ENCODE measurements at regions not wholly inside any gene's neighbourhood (a gene's known extent, or its start where the extent isn't known, plus 50 kb on each side); places are given as distances from the start of the nearest gene placed in this dataset.

DNA sequence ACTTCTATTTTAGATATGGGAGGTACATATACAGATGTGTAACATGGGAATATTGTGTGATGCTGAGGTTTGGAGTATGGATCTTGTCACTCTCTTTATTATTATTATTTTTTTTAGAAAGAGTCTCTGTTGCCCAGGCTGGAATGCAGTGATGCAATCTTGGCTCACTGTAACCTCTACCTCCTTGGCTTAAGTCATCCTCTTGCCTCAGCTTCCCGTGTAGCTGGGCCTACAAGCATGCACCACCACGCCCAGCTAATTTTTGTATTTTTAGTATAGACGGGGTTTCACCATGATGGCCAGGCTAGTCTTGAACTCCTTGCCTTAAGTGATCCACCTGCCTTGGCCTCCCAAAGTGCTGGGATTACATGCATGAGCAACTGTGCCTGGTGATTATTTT, 138.4 kb upstream of the SLC28A3 start:
- Mint-ChIP-seq H3K27ac (no peak overlapping the region), H3K4me1 (no peaks in the 10 kb centered on the region), H3K9me3 (peaks cover 2% of the 10 kb centered on the region), H3K27me3 (no peaks in the 10 kb centered on the region), H3K4me3 (no peak overlapping the region), H3K36me3 (no peaks in the 10 kb centered on the region)
- POLR2A ChIA-PET: no interaction called here
- DNase-seq (no peak), ATAC-seq (ENCODE audit: low read depth) (no peak)

GRCh38 chr9:84480071-84480470, 139.5 kb upstream of the SLC28A3 start:
- ATAC-seq (ENCODE audit: low read depth) (no peak), DNase-seq (no peak)
- H3K27ac Mint-ChIP-seq: no peak overlapping the region
- no peaks in the 10 kb centered on the region for H3K36me3 Mint-ChIP-seq
- POLR2A ChIA-PET: no interaction called here
- no peaks in the 10 kb centered on the region for H3K4me1 Mint-ChIP-seq
- H3K27me3 Mint-ChIP-seq: no peaks in the 10 kb centered on the region
- H3K4me3 Mint-ChIP-seq: no peak overlapping the region
- H3K9me3 Mint-ChIP-seq: peaks cover 2% of the 10 kb centered on the region

- Mint-ChIP-seq H3K36me3 (no peaks in the 10 kb centered on the region), H3K9me3 (peaks cover 2% of the 10 kb centered on the region), H3K4me3 (no peak overlapping the region), H3K27ac (no peak overlapping the region), H3K27me3 (no peaks in the 10 kb centered on the region), H3K4me1 (no peaks in the 10 kb centered on the region)
- no peak for ATAC-seq (ENCODE audit: low read depth)
- POLR2A ChIA-PET: no interaction called here
- no peak for DNase-seq
Measured at GRCh38 chr9:84481231-84481630, 140.7 kb upstream of the SLC28A3 start.

GRCh38 chr9:84481636-84482218, 141.2 kb upstream of the SLC28A3 start:
- no peak for DNase-seq
- H3K27me3 Mint-ChIP-seq: no peaks in the 10 kb centered on the region
- POLR2A ChIA-PET: no interaction called here
- H3K36me3 Mint-ChIP-seq: no peaks in the 10 kb centered on the region
- H3K27ac Mint-ChIP-seq: no peak overlapping the region
- H3K9me3 Mint-ChIP-seq: peaks cover 2% of the 10 kb centered on the region
- no peak overlapping the region for H3K4me3 Mint-ChIP-seq
- ATAC-seq (ENCODE audit: low read depth): no peak
- H3K4me1 Mint-ChIP-seq: no peaks in the 10 kb centered on the region

DNA sequence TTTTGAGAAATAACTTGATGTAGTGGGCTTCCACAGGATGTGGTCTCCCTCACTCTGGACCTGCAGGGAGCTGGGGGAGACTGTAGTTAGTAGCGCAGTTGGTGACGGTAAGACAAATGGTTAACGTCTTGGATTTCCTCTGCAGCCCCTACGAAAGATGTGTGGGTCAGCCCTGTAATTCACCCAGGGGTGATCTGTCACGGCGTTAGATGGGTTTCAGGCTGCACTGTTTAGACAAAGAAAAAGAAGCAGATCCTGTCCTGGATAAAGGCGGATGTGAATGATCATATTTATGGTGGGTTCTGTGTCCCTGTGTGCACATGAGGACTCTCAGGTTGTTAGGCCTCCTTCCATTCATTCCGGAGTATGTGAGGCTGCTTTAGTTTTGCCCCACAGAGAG, 142.0 kb upstream of the SLC28A3 start:
- DNase-seq: no peak
- ATAC-seq (ENCODE audit: low read depth): no peak
- H3K27ac Mint-ChIP-seq: no peak overlapping the region
- H3K36me3 Mint-ChIP-seq: no peaks in the 10 kb centered on the region
- H3K4me3 Mint-ChIP-seq: no peak overlapping the region
- no peaks in the 10 kb centered on the region for H3K27me3 Mint-ChIP-seq
- POLR2A ChIA-PET: no interaction called here
- H3K9me3 Mint-ChIP-seq: no peaks in the 10 kb centered on the region
- no peaks in the 10 kb centered on the region for H3K4me1 Mint-ChIP-seq

- Mint-ChIP-seq H3K36me3 (no peaks in the 10 kb centered on the region), H3K4me1 (no peaks in the 10 kb centered on the region), H3K9me3 (no peaks in the 10 kb centered on the region), H3K27me3 (no peaks in the 10 kb centered on the region), H3K27ac (no peak overlapping the region), H3K4me3 (no peak overlapping the region)
- no peak for DNase-seq
- POLR2A ChIA-PET: no interaction called here
- ATAC-seq (ENCODE audit: low read depth): no peak
Measured at GRCh38 chr9:84484172-84484571, 143.6 kb upstream of the SLC28A3 start.

DNA sequence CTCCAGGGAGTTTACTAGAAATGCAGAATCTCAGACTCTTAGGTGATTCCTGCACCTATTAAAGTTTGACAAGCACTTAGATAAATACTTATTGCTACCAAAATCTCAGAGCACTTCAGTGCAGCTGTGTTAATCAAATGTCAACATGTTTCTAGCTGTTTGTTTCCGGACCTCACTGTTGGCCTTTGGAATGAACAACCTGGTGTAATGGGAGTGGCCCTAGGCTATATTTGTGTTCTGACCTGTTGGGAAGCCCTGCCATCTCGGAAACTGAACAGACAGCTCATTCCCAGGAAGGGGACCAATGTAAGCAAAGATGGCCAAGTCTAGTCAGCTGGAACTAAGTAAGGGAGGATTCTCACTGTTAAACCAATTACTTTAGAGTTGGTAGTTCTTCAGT, 145.0 kb upstream of the SLC28A3 start:
- POLR2A ChIA-PET: no interaction called here
- H3K36me3 Mint-ChIP-seq: no peaks in the 10 kb centered on the region
- H3K9me3 Mint-ChIP-seq: no peaks in the 10 kb centered on the region
- ATAC-seq (ENCODE audit: low read depth): no peak
- no peak overlapping the region for H3K27ac Mint-ChIP-seq
- no peaks in the 10 kb centered on the region for H3K27me3 Mint-ChIP-seq
- no peaks in the 10 kb centered on the region for H3K4me1 Mint-ChIP-seq
- DNase-seq: no peak
- no peak overlapping the region for H3K4me3 Mint-ChIP-seq

- DNase-seq (no peak), ATAC-seq (ENCODE audit: low read depth) (no peak)
- H3K4me1 Mint-ChIP-seq: no peaks in the 10 kb centered on the region
- POLR2A ChIA-PET: no interaction called here
- no peak overlapping the region for H3K27ac Mint-ChIP-seq
- no peaks in the 10 kb centered on the region for H3K36me3 Mint-ChIP-seq
- H3K27me3 Mint-ChIP-seq: no peaks in the 10 kb centered on the region
- H3K9me3 Mint-ChIP-seq: no peaks in the 10 kb centered on the region
- no peak overlapping the region for H3K4me3 Mint-ChIP-seq
Measured at GRCh38 chr9:84486663-84487062, 146.1 kb upstream of the SLC28A3 start.

- POLR2A ChIA-PET: no interaction called here
- no peak overlapping the region for H3K4me3 Mint-ChIP-seq
- no peaks in the 10 kb centered on the region for H3K9me3 Mint-ChIP-seq
- no peaks in the 10 kb centered on the region for H3K27me3 Mint-ChIP-seq
- ATAC-seq (ENCODE audit: low read depth) (no peak), DNase-seq (no peak)
- no peaks in the 10 kb centered on the region for H3K36me3 Mint-ChIP-seq
- H3K4me1 Mint-ChIP-seq: no peaks in the 10 kb centered on the region
- H3K27ac Mint-ChIP-seq: no peak overlapping the region
Measured at GRCh38 chr9:84490206-84490841, 149.8 kb upstream of the SLC28A3 start.

- Mint-ChIP-seq H3K4me1 (no peaks in the 10 kb centered on the region), H3K27ac (no peak overlapping the region), H3K36me3 (no peaks in the 10 kb centered on the region), H3K27me3 (no peaks in the 10 kb centered on the region), H3K4me3 (no peak overlapping the region), H3K9me3 (no peaks in the 10 kb centered on the region)
- POLR2A ChIA-PET: no interaction called here
- DNase-seq: no peak
- no peak for ATAC-seq (ENCODE audit: low read depth)
Measured at GRCh38 chr9:84490842-84491325, 150.3 kb upstream of the SLC28A3 start.

DNA sequence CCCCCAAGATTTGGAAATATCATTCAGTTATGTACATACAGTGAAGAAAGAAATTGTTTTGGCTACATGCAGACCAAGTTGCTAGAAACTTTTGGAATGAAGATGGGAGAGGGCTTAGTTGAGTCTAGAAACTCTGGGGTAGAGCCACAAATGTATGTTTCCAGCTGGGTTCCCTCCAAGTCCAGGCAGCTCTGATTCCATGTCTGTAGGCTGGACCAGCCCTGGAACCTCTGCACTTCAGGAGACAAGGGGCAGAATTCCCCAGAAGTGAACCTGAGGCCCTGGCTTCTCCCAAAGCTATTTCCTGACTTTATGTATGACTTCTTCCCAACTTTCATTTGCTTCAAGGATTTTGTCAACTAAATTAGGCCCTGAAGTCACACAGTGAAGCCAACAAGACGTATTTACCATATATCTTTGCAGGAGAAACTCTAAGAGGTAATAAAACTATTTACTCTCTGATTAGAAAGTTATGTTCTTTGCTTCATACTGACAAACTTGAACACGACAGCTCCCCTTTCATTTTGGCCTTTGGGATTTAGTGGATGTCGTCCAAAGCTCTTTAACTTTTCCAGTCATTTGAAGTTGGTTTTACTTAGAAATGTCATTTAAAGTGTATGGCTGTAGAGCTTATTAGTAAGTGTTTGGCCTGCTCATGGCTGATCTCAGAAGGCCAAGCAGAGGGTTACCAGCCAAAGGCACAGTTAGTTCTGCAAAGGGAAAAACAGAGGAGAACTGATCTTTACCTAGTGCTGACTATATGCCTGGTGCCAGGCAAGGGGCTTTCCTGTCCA, 152.0 kb upstream of the SLC28A3 start:
- Mint-ChIP-seq H3K27ac (no peak overlapping the region), H3K4me1 (no peaks in the 10 kb centered on the region), H3K4me3 (no peak overlapping the region), H3K36me3 (no peaks in the 10 kb centered on the region), H3K9me3 (no peaks in the 10 kb centered on the region), H3K27me3 (no peaks in the 10 kb centered on the region)
- DNase-seq: no peak
- ATAC-seq (ENCODE audit: low read depth): no peak
- POLR2A ChIA-PET: no interaction called here

DNA sequence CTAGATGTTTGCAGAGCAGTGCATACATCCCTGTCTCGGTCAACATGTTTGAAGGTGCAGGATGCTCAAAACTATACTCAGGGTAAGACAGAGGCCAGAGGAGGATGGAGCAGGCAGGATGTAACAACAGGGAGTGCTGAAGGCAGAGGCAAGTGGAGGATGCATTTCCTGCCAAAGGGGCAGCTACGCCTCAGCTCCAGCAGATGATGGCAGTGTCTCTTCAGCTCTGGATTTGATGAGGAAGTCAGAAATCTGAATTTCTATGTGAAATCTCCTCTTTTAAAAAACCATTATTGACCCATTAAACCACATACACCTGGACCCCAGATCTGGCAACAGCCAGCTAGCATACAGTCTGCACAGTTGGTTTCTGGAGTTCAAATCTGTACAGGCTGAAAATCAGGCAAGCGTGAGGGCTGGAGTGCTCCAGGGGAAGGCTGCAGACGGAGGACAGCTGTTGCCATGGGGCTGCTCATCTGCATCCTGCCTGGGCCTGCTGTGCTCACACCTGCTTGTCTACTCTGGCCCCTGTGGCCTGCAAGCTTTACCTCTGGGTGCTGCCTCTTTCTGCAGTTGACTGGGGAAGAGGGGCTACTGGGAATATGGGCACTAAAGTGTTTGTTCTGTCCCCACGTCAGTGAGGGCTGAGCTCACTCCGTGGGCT, 152.9 kb upstream of the SLC28A3 start:
- ATAC-seq (ENCODE audit: low read depth): no peak
- POLR2A ChIA-PET: no interaction called here
- Mint-ChIP-seq H3K4me1 (no peaks in the 10 kb centered on the region), H3K9me3 (no peaks in the 10 kb centered on the region), H3K27me3 (no peaks in the 10 kb centered on the region), H3K4me3 (no peak overlapping the region), H3K36me3 (no peaks in the 10 kb centered on the region), H3K27ac (no peak overlapping the region)
- no peak for DNase-seq

GRCh38 chr9:84499969-84500582, 159.5 kb upstream of the SLC28A3 start:
- H3K4me1 Mint-ChIP-seq: no peaks in the 10 kb centered on the region
- no peak overlapping the region for H3K27ac Mint-ChIP-seq
- H3K27me3 Mint-ChIP-seq: no peaks in the 10 kb centered on the region
- POLR2A ChIA-PET: no interaction called here
- no peak for ATAC-seq (ENCODE audit: low read depth)
- DNase-seq: no peak
- no peak overlapping the region for H3K4me3 Mint-ChIP-seq
- no peaks in the 10 kb centered on the region for H3K36me3 Mint-ChIP-seq
- H3K9me3 Mint-ChIP-seq: no peaks in the 10 kb centered on the region
